Colonic mucosa (tissue), 4 donors: ENCODE measurements at regions not wholly inside any gene's neighbourhood (a gene's known extent, or its start where the extent isn't known, plus 50 kb on each side); places are given as distances from the start of the nearest gene placed in this dataset.

Experiments used
- DNase-seq: peaks from one replicate; pipeline ENCODE4 v3.0.0-alpha.2; 2020
- H3K27ac ChIP-seq: fragments of 200-600 bp; one replicate; pipeline ENCODE4 v1.8.0; 2021
- H3K27me3 ChIP-seq: fragments of 200-600 bp; one replicate; pipeline ENCODE4 v1.8.0; 2021
- H3K36me3 ChIP-seq: fragments of 200-600 bp; one replicate; pipeline ENCODE4 v1.8.0; 2021
- H3K4me1 ChIP-seq: fragments of 200-600 bp; one replicate; pipeline ENCODE4 v1.8.0; 2021; ENCODE audit warnings: mild to moderate bottlenecking
- H3K4me3 ChIP-seq: fragments of 200-600 bp; one replicate; pipeline ENCODE4 v1.8.0; 2021
- H3K9ac ChIP-seq, 2 donors: one replicate each; pipeline ENCODE4 v1.7.0; 2013; ENCODE audit warnings: control low read depth in 2 of 2, low read depth in 2 of 2, low read length in 2 of 2
- H3K9me3 ChIP-seq: fragments of 200-600 bp; one replicate; pipeline ENCODE4 v1.8.0; 2021
- CTCF ChIP-seq: fragments of 200-600 bp; IDR thresholded peaks from one replicate; pipeline ENCODE4 v1.8.0; 2022; ENCODE audit warnings: antibody characterized with exemption, mild to moderate bottlenecking
- intact Hi-C: fragments of 100-400 bp; cut with DNase I; formaldehyde crosslinking; loops from one replicate; pipeline ENCODE4 v1.14.1; 2022
- donor health status: healthy.
- donor health status: DM: no; HTN: no; CAD: no.
- donor health status: DM: no; HTN: no; CAD: no.

GRCh38 chr12:25818596-25819390, 139.7 kb upstream of the RASSF8 start:
- no peak for DNase-seq
- Histone ChIP-seq H3K27me3 (no peaks in the 10 kb centered on the region), H3K27ac (no peak overlapping the region), H3K4me3 (no peak overlapping the region), H3K9ac (no peak overlapping the region), H3K36me3 (no peaks in the 10 kb centered on the region), H3K4me1 (no peaks in the 10 kb centered on the region), H3K9me3 (no peaks in the 10 kb centered on the region)
- TF ChIP-seq CTCF: no peak
- intact Hi-C loops: no loop called here

- intact Hi-C loops: no loop called here
- Histone ChIP-seq H3K9ac (no peak overlapping the region), H3K27ac (no peak overlapping the region), H3K9me3 (no peaks in the 10 kb centered on the region), H3K4me1 (no peaks in the 10 kb centered on the region), H3K4me3 (no peak overlapping the region), H3K36me3 (no peaks in the 10 kb centered on the region), H3K27me3 (no peaks in the 10 kb centered on the region)
- TF ChIP-seq CTCF: no peak
- DNase-seq: no peak
Measured at GRCh38 chr12:25819691-25820090, 138.8 kb upstream of the RASSF8 start.

GRCh38 chr12:25822281-25822680, 136.2 kb upstream of the RASSF8 start:
- Histone ChIP-seq H3K4me3 (no peak overlapping the region), H3K4me1 (no peaks in the 10 kb centered on the region), H3K9ac (no peak overlapping the region), H3K9me3 (no peaks in the 10 kb centered on the region), H3K36me3 (no peaks in the 10 kb centered on the region), H3K27ac (no peak overlapping the region), H3K27me3 (no peaks in the 10 kb centered on the region)
- no peak for TF ChIP-seq CTCF
- intact Hi-C loops: no loop called here
- no peak for DNase-seq

- Histone ChIP-seq H3K36me3 (no peaks in the 10 kb centered on the region), H3K9me3 (no peaks in the 10 kb centered on the region), H3K27ac (no peak overlapping the region), H3K4me1 (no peaks in the 10 kb centered on the region), H3K27me3 (no peaks in the 10 kb centered on the region), H3K4me3 (no peak overlapping the region), H3K9ac (no peak overlapping the region)
- no peak for DNase-seq
- intact Hi-C loops: no loop called here
- no peak for TF ChIP-seq CTCF
Measured at GRCh38 chr12:25824734-25825133, 133.7 kb upstream of the RASSF8 start.

- Histone ChIP-seq H3K9me3 (no peaks in the 10 kb centered on the region), H3K36me3 (no peaks in the 10 kb centered on the region), H3K4me3 (no peak overlapping the region), H3K9ac (no peak overlapping the region), H3K27ac (no peak overlapping the region), H3K4me1 (no peaks in the 10 kb centered on the region), H3K27me3 (no peaks in the 10 kb centered on the region)
- intact Hi-C loops: no loop called here
- no peak for TF ChIP-seq CTCF
- DNase-seq: no peak
Measured at GRCh38 chr12:25825446-25825845, 133.0 kb upstream of the RASSF8 start.
